AG09319 (cell line): ENCODE measurements at regions not wholly inside any gene's neighbourhood (a gene's known extent, or its start where the extent isn't known, plus 50 kb on each side); places are given as distances from the start of the nearest gene placed in this dataset.

Source experiments
- DNase-seq: peaks from one replicate; pipeline ENCODE4 v3.0.0-alpha.2; 2010; ENCODE audit warnings: low read depth; ENCODE audit errors: extremely low read depth
- TF ChIP-seq, protein P1 (sequence below): IDR thresholded peaks from 2 replicates; pipeline ENCODE4 v1.5.1; 2011; ENCODE audit warnings: low read depth, mild to moderate bottlenecking, inconsistent platforms, low read length, moderate library complexity

GRCh38 chr10:63759335-63759734 lies 238.1 kb downstream of the REEP3 start:
- DNase-seq, result no peak
- TF ChIP-seq, protein P1, sequence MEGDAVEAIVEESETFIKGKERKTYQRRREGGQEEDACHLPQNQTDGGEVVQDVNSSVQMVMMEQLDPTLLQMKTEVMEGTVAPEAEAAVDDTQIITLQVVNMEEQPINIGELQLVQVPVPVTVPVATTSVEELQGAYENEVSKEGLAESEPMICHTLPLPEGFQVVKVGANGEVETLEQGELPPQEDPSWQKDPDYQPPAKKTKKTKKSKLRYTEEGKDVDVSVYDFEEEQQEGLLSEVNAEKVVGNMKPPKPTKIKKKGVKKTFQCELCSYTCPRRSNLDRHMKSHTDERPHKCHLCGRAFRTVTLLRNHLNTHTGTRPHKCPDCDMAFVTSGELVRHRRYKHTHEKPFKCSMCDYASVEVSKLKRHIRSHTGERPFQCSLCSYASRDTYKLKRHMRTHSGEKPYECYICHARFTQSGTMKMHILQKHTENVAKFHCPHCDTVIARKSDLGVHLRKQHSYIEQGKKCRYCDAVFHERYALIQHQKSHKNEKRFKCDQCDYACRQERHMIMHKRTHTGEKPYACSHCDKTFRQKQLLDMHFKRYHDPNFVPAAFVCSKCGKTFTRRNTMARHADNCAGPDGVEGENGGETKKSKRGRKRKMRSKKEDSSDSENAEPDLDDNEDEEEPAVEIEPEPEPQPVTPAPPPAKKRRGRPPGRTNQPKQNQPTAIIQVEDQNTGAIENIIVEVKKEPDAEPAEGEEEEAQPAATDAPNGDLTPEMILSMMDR, result no peak

DNA sequence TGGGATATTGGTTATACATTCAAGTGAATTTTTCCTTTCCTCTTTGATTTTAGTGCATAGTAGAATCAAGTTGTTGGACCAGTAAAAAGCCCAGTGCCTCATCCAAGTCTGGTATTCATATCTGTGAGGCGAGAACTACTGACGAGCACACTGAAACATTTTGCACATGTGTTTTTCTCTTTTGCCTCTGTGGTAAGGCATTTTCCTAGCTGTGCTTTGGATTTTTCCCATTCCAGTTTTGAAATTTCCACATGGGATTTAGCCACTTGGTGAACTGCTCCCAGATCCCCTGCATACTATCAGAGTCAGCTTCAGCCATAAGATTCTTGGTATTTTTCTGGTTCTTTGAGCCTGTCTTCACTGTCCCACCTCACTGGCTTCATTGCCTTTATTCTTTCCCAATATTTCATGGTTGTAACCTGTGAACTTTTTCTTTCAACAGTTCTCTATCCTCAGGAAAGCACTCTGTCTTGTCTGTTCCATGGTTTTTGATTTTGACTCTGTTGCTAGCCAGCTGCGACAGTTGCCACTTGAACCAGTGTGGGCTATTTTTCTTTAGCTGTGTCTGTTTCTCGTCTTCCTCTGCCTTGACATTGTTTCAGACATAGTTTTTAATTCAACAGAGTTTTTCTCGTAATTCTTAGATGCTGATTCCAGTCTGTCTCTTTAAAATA lies 239.0 kb downstream of the REEP3 start:
- TF ChIP-seq, protein P1, result no peak
- DNase-seq, result no peak

DNA sequence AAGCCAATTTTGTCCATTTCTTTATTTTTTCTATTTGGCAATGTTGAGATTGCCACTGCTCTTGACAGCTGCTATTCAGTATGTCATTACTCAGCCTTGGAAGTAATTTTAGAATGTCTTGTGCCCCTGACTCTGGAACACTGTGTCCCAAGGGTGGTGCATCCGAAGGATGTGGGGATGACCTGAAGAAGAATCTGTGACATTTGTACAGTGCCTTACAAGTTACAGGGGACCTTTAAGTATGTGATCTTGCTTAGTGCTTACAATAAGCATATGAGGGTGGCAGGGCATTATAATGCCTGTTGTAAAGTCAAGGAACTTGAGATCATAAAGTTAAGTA lies 239.5 kb downstream of the REEP3 start:
- TF ChIP-seq, protein P1, result no peak

DNA sequence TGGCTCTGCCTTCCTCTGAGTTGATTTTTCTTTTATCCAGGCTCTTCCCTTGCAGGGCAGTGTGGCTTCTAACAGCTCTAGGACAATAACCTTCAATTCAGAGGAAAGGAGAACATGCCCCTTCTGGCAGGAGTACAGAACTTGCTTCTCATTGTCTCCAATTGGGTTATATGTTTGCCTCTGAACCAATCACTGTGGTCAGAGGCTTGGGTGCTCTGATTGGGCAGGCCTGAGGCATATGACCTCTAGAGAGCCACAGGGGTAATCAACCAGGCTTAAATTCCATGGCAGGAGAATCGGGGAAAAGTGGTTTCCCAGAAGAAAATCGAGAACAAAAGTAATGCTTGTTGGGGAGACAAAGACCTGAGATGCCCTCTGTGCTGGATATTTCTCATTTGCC lies 240.0 kb downstream of the REEP3 start:
- no peak for DNase-seq
- TF ChIP-seq, protein P1, result no peak

More for the DNA sequence above, 239.5 kb downstream of the REEP3 start:
- DNase-seq, result no peak

DNA sequence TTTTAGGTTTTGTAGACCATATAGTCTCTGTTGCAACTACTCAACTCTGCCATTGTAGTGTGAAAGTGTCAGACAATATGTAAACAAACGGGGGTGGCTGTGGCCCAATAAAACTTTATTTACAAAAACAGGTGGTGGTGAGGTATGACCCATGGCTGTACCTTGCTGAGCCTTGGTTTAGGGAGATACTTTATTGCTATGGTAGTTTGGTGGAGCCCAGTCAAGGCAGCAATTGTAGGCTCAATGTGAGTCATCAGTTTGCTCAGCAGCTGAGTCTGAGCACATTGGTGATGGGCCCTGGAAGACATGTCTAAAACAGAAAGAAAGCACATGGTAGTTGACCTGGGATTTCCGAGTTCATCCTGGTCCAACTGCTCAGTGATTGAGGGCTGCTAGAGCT lies 242.5 kb downstream of the REEP3 start:
- TF ChIP-seq, protein P1, result no peak

DNA sequence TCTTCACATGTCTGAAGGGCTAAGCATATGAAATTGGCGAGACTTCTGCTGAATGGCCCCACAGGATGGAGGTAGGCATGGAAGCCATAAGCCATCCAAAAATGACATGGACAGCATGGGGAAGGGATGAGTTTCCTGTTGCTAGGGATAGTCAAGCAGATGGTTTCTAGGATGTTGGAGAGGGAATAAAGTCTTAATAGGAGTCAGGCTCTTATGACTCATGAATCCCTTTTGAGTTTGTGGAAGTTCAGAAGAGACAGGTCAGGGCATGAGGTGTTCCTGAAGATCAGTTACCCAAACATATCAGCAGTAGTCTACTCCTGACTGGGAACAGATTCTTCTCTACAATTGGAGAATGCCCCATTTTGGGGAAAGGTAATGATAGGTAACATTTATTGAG lies 243.9 kb downstream of the REEP3 start:
- TF ChIP-seq, protein P1, result no peak
- DNase-seq, result no peak

More for the DNA sequence above, 242.5 kb downstream of the REEP3 start:
- DNase-seq, result no peak

DNA sequence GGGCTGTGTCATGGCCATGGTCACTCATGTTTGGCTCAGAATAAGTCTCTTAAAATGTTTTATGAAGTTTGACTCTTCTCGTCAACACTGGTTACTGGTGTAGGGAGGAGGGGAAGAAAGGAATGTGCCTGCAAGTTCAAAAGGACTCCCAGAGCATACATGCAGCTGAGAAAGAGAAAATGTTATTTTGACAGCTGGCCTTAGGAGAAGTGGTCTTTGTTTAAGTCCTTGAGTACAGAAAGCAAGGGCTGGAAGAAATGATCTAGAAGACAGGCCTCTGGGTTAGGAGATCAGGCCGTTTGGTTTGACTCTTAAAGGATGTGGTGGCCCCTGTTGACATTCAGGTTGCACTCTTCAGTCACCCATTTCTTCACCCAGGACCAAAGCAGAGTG lies 245.5 kb downstream of the REEP3 start:
- DNase-seq, result no peak
- TF ChIP-seq, protein P1, result no peak
